Fibroblast of lung (primary cell): ENCODE measurements at regions not wholly inside any gene's neighbourhood (a gene's known extent, or its start where the extent isn't known, plus 50 kb on each side); places are given as distances from the start of the nearest gene placed in this dataset.

Source experiments
- DNase-seq, 2 donors: peaks; one replicate each; pipeline versions ENCODE4 v3.0.0 to v3.0.0-alpha.2; 2010; ENCODE audit warnings: low read depth in 2 of 2
- H2AFZ ChIP-seq: 2 replicates; pipeline ENCODE4 v1.5.1; 2012; ENCODE audit warnings: low read length, control low read depth, inconsistent platforms
- H3K27ac ChIP-seq: 2 replicates; pipeline ENCODE4 v1.5.1; 2011; ENCODE audit warnings: low read length, control low read depth; ENCODE audit not compliant: insufficient read depth
- H3K27me3 ChIP-seq: 2 replicates; pipeline ENCODE4 v1.5.1; 2011; ENCODE audit warnings: mild to moderate bottlenecking, low read length; ENCODE audit not compliant: control insufficient read depth, insufficient read depth
- H3K36me3 ChIP-seq: 2 replicates; pipeline ENCODE4 v1.5.1; 2011; ENCODE audit warnings: low read length; ENCODE audit not compliant: control insufficient read depth, insufficient read depth
- H3K4me1 ChIP-seq: 2 replicates; pipeline ENCODE4 v1.5.1; 2011; ENCODE audit warnings: low read length; ENCODE audit not compliant: control insufficient read depth, insufficient read depth; ENCODE audit errors: extremely low read depth
- H3K4me2 ChIP-seq: 2 replicates; pipeline ENCODE4 v1.5.1; 2011; ENCODE audit warnings: low read length, control low read depth; ENCODE audit not compliant: insufficient read depth; ENCODE audit errors: extremely low read depth
- H3K4me3 ChIP-seq, 4 experiments: fragments of 200-600 bp in 1 of 4; sonication (generic) in 1 of 4; replicated peaks in 1 of 4; 2 replicates each; pipeline ENCODE4 v1.5.1; 2011 to 2016; ENCODE audit warnings: low read length in 4 of 4, low read depth in 3 of 4, mild to moderate bottlenecking in 3 of 4, control low read depth in 2 of 4, inconsistent platforms in 1 of 4, mixed read lengths in 1 of 4; ENCODE audit not compliant: insufficient read depth in 1 of 4; ENCODE audit errors: control extremely low read depth in 1 of 4
- H3K79me2 ChIP-seq: 2 replicates; pipeline ENCODE4 v1.5.1; 2012; ENCODE audit warnings: mild to moderate bottlenecking, low read length, inconsistent platforms; ENCODE audit not compliant: control insufficient read depth, insufficient read depth
- H3K9ac ChIP-seq: 2 replicates; pipeline ENCODE4 v1.5.1; 2011; ENCODE audit warnings: mild to moderate bottlenecking, low read length, control low read depth; ENCODE audit not compliant: insufficient read depth
- H3K9me3 ChIP-seq: 2 replicates; pipeline ENCODE4 v1.5.1; 2012; ENCODE audit warnings: low read depth, low read length; ENCODE audit not compliant: control insufficient read depth, insufficient read depth
- H4K20me1 ChIP-seq: 2 replicates; pipeline ENCODE4 v1.5.1; 2011; ENCODE audit warnings: low read length; ENCODE audit not compliant: control insufficient read depth, insufficient read depth; ENCODE audit errors: extremely low read depth
- CTCF ChIP-seq, 2 donors: IDR thresholded peaks in 1 of 2; conservative IDR thresholded peaks in 1 of 2; 1 replicate in 1 of 2; 2 replicates in 1 of 2; pipeline ENCODE4 v1.5.1; 2011 to 2012; ENCODE audit warnings: low read length in 2 of 2, control low read depth in 1 of 2, inconsistent platforms in 1 of 2, low read depth in 1 of 2, mild to moderate bottlenecking in 1 of 2
- EZH2 ChIP-seq: IDR thresholded peaks from 2 replicates; pipeline ENCODE4 v1.5.1; 2012; ENCODE audit warnings: low read length, control low read depth, mild to moderate bottlenecking; ENCODE audit errors: missing control alignments

GRCh38 chr3:182568261-182568660 is 225.0 kb upstream of the ATP11B start:
- Histone ChIP-seq H2AFZ (no peak overlapping the region), H3K27ac (no peak overlapping the region), H3K9me3 (no peaks in the 10 kb centered on the region), H3K36me3 (no peaks in the 10 kb centered on the region), H3K79me2 (no peaks in the 10 kb centered on the region), H3K27me3 (no peaks in the 10 kb centered on the region), H3K4me1 (no peaks in the 10 kb centered on the region), H4K20me1 (no peaks in the 10 kb centered on the region), H3K4me2 (no peak overlapping the region), H3K4me3 (no peak overlapping the region), H3K9ac (no peak overlapping the region)
- TF ChIP-seq CTCF (conservative IDR thresholded peaks at IDR 0.05 in 1 of 2, IDR thresholded peaks at IDR 0.05 in 1 of 2; ENCODE audit: low read depth in 1 of 2, low read length in 2 of 2), result no peak
- no peak for TF ChIP-seq EZH2
- peak in 1 of 2 donors; percentile 32 for DNase-seq

GRCh38 chr3:182568876-182569275 is 224.4 kb upstream of the ATP11B start:
- H3K4me1 ChIP-seq, result no peaks in the 10 kb centered on the region
- no peak overlapping the region for H3K4me3 ChIP-seq
- H3K27me3 ChIP-seq, result no peaks in the 10 kb centered on the region
- H3K9ac ChIP-seq, result no peak overlapping the region
- no peaks in the 10 kb centered on the region for H3K36me3 ChIP-seq
- no peaks in the 10 kb centered on the region for H3K79me2 ChIP-seq
- H4K20me1 ChIP-seq, result no peaks in the 10 kb centered on the region
- no peak overlapping the region for H3K27ac ChIP-seq
- TF ChIP-seq EZH2 (no peak), CTCF (conservative IDR thresholded peaks at IDR 0.05 in 1 of 2, IDR thresholded peaks at IDR 0.05 in 1 of 2; ENCODE audit: low read depth in 1 of 2, low read length in 2 of 2) (no peak)
- no peaks in the 10 kb centered on the region for H3K9me3 ChIP-seq
- DNase-seq, result no peak
- no peak overlapping the region for H3K4me2 ChIP-seq
- H2AFZ ChIP-seq, result no peak overlapping the region

GRCh38 chr3:182570946-182571594 is 222.2 kb upstream of the ATP11B start:
- Histone ChIP-seq H3K27ac (no peak overlapping the region), H3K4me2 (no peak overlapping the region), H3K36me3 (no peaks in the 10 kb centered on the region), H4K20me1 (no peaks in the 10 kb centered on the region), H3K9ac (no peak overlapping the region), H3K27me3 (no peaks in the 10 kb centered on the region), H3K9me3 (no peaks in the 10 kb centered on the region), H3K4me3 (no peak overlapping the region), H3K79me2 (no peaks in the 10 kb centered on the region), H3K4me1 (no peaks in the 10 kb centered on the region), H2AFZ (no peak overlapping the region)
- DNase-seq, result no peak
- TF ChIP-seq CTCF (conservative IDR thresholded peaks at IDR 0.05 in 1 of 2, IDR thresholded peaks at IDR 0.05 in 1 of 2; ENCODE audit: low read depth in 1 of 2, low read length in 2 of 2), result no peak
- no peak for TF ChIP-seq EZH2
